ENCODE measurements at regions not wholly inside any gene's neighbourhood (a gene's known extent, or its start where the extent isn't known, plus 50 kb on each side); places are given as distances from the start of the nearest gene placed in this dataset.

DNA sequence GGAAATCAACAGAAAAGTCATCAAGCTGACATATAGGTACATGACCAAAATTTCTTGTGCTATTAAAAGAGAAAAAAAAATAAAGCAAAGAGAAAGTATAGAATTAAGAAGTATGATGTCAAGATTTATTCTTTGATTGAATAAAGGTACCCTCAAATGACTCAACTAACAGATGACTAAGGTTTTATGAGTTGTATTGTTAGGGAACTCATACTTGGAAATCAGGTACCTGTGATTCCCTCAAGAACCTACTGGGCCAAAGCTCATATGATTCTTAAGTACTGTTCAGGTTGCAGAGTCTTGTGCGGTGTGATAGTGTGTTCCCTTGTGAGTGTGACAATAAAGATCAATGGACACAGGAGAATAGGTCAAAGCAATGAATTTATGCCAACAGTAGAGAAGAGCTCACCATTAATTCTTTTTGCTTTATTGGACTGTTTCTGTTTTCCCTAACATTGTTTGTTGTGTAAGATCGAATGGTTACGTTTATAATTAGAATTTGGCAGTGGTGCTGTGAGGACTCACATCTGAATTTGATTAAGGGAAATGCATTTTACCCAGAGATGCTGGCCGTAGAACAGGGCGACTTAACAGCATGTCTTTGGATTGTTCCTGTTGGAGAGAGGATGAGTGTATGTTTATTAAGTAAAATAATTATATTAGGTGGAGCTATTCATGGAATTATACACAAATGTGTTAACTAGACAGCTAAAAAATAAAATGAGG lies 293.2 kb upstream of the SEMA3D start:
- DNase-seq = peak; percentile 82

DNA sequence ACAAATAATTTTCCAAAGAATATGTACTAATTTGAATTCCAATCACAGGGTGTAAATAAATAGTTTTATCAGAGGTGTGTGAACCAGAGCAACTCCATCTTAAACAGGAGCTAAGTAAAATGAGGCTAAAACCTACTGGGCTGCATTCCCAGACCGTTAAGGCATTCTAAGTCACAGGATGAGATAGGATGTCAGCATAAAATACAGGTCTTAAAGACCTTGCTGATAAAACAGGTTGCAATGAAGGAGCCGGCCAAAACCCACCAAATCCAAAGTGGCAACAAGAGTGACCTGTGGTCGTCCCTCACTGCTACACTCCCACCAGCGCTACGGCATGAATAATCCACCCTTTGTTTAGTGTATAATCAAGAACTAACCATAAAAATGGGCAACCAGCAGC lies 291.7 kb upstream of the SEMA3D start:
- DNase-seq = no peak

DNA sequence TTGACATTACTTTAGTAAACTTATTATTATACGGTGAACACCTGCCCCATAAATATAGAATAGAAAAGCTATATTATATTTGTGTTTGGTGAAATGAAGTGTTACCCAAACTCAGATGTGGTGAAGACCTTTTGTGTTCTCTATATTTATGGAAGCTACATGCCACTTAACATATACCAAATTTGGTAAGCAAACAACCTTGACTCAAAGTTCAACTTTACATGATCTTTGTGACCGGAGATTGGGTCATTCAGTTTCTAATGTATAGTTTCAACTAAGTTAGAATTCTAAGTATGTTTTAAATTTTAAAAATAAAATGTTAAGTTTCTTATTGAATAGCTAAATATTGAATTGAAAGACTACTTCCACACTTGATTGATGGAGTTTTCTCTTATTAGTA lies 288.6 kb upstream of the SEMA3D start:
- DNase-seq = no peak

DNA sequence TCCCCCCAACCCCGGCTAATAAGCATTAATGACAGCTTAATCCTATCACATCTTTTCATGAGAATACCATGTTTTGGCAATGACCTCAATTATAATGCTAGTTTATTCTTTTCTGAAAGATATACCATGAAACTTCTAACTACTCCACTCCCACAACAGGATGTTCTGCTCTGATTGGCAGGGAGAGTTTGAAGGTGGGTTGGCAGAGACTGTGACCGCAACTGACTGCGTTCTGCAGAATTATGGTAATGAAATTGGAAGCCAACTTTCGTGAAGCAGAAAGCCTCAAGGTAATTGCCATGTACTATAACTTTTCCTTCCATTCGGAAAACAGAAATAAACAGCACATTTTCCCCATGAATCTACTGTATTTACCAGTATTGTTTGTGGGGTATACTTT lies 288.2 kb upstream of the SEMA3D start:
- no peak for DNase-seq

DNA sequence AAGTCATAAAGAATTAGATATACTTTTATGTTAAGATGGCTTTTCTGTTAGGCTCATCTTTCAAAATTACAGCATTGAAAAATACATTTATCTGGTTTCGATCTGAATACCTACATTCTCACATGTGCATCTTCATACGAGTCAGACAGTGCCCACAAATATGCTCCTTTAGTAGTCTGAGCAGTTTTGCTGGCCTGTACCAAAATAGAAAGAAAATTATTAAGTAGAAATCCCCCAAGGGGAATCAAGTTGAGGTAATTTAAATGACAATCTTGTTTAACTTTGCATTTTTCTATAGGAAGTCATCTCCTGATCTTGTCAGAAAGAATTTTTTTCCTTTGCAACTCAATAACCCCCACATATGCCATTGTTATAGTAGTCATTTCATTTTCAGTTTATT lies 287.4 kb upstream of the SEMA3D start:
- peak; percentile 91 for DNase-seq

DNA sequence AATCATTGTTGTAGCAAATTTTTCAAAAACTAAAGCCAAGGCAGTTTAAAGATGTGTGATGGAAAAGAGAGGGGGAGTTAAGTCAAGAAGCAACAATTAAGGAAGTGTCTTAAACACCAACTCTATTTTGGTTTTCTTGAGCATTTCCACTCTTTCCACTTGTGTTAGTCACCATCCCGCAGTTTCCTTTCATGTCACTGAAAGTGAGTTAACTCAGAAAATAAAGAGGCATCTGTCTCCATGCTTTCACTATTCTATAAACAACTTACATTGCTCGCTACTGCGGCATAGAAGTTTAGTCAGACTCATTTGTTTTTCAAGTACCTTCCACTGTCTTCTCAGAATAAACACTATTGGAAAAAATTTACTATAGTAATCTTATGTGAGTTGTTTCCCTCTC lies 284.9 kb upstream of the SEMA3D start:
- DNase-seq = peak; percentile 60

DNA sequence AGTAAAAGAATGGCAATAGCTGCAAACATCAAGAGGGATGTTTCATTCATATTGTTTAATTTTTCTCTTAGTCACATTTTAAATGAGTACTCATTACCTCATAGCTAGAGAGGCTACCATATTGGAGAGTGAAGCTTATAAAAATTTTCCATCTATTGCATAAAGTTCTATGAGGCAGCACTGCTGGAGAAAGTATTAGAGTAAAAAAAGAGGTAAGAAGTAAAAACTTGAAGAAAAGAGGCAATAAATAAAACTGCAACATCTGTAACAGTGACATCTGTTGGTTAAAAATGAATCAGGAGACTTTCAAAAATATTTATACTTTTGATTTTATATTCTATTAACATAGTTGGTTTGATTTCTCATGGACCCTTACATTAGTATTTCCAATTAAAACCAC lies 284.5 kb upstream of the SEMA3D start:
- no peak for DNase-seq

DNA sequence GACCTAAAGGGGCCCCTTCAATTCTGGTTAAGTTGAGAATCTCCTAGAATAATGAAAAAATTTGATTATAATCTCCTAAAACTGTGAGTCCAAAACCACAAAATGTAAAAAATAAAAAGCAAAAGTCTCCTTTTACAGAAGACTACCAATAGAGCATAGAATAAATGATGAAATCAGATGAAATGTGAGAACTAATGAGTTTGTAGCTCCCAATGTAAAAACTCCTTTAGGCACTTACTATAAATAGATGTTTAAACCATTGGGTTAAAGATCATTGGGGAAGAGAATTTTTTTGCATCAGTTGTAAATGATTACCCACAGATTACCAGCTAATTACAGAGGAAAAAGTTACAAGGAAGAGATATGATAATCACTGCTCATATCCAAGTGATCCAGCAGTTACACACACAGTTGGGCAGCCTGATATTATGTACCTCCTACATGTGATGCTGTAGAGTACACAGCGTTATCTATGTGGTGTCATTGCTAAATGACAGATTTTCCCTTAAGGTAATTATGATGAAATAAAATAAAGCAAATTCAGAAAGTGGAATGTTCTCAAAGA lies 282.7 kb upstream of the SEMA3D start:
- peak; percentile 79 for DNase-seq

DNA sequence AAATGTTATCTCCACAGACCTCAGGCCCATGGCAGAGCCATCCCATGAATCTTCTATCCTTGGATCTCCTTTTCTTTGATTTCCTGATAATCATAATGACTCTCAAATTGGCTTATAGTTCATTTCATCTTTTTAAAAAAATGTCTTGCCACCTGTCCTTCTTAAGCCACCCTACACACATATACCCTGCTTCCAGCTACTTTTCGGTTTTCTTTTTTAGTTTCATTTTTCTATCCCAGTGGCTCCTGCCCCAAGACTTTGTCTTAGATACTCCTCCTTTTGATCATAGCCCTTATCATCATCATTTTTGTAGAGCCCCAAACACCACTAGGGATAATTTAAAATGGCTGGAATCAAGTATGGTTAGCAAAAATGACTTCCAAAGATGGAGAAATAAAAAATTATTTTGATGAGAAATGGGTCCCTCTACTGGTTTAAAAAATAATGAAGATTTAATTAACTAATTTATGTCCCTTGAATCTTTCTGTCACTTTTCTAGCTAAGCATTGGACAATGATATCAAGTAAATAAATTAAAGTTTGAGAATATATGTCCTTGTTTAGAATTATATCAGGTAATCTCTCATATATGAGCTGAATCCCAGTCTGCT lies 277.3 kb upstream of the SEMA3D start:
- DNase-seq = no peak

DNA sequence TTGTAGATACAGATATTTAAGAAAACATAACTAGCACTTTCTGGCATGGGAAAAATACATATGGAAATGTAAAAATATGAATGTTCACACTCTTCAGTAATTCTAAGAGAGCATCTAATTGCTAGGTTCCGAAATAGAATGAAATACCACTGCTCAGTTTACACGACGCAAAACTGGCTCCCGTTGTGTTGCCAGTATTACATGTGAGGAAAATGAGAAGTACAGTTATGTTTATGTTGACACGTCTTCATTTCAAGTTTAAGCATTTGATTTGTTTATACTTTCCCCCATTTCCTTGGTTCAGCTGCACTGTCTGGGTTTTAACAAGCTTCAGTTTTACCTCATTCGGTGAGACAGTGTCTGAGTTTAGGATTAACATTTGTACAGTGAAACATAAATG lies 275.8 kb upstream of the SEMA3D start:
- DNase-seq = no peak

DNA sequence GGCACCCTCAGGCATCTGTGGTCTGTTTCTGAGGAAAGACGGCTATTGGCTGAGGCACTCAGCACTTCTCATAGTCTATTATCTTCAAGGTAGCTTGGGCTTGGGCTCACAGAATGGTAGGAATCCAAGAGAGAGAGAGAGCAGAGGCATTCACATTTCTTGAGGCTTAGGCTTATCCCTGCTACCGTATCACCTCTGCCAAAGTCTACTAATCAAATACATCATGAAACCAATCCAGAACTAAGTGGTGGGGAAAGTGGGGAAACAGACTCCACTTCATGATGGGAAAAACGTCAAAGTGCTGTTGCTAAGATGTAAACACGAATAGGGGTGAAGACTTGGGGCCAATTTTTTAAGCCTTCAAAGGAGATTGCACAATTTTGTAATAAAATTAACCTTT lies 271.1 kb upstream of the SEMA3D start:
- no peak for DNase-seq

DNA sequence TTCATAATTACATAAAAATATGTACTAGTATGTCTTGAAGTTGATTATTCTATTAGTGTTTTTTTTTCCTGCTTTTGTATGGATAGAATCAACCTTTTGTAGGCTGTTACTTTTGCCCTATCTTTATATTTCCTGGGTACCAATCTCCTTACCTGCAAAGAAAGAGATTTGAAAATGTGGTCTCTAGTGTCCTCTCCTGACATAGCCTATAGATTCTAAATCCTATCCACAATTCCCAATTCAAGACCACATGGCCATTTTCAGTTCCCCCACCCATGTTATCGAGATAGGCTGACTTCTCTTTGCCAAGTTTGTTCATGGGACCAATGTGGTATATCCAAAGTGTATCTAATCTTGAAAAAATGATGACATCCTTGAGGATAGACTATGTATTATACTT lies 269.4 kb upstream of the SEMA3D start:
- no peak for DNase-seq

DNA sequence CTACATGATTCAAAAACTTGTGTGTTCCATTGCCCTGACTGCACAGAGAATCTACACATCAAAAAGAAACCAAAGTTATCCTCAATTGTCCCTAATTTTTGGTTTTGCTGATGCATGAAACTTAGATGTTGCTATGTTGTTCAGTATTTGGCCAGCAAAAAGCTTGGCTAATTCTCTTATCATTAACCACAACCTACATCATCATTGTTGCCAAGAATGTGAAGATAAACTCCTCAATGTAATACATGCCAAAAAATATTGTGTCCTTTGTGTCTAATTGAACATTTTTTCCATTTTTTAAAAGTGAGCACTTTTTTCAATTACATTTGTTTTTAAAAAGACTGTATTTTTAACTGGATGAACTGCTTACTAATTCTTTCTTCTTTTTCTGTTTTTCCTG lies 268.0 kb upstream of the SEMA3D start:
- DNase-seq = peak; percentile 39

DNA sequence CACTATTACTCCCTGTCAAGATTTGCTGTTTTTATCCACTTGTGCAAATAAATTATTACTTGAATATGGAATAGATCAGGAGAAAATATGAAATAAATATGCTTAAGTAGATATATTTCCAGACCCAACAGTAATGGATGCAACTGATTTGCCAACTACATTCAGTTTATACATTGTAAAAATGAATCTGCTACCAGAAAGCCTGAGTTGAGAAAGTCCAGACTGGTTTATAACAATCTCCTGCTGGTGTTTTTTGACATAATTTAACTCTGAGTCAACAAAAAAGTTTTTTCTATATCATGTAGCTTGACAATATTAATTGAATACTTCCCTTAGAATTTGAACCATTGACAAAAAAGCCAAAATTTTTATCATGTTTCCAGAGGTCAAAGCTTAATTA lies 265.8 kb upstream of the SEMA3D start:
- DNase-seq = no peak

DNA sequence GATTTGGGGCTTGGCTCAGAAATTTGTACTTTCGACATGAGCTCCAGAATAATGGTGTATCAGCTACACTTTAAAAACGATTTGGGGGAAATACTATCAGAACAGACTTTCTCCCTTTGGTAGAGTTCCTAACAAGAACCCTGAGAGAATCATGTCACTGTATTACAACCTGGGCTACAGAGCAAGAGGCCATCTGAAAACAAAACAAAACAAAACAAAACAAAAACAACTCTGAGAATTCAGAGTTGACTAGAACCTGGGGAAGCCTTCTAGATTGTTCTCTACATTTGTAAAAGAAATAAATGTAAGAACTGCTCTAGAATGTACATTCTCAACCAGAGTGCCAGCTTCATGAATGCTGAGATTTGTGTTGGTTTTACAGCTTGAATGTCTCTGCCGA lies 262.6 kb upstream of the SEMA3D start:
- DNase-seq = no peak

DNA sequence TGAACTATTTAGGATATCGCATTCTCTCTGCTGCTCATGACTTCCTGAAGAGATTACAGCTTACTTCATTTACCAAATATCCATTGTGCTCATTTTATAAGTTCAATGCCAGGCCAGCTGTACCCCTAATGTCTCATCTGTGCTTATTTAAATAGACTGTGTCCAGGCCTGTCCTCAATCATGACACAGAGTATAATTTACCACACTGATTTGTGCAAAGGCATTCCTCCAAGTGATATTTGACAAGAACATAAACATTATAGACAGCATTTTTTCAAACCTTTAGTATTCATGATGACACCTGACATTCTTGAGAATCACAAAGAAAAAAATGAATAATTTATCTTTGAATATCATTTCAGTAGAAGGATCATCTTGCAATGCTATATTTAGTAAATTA lies 260.1 kb upstream of the SEMA3D start:
- DNase-seq = no peak

DNA sequence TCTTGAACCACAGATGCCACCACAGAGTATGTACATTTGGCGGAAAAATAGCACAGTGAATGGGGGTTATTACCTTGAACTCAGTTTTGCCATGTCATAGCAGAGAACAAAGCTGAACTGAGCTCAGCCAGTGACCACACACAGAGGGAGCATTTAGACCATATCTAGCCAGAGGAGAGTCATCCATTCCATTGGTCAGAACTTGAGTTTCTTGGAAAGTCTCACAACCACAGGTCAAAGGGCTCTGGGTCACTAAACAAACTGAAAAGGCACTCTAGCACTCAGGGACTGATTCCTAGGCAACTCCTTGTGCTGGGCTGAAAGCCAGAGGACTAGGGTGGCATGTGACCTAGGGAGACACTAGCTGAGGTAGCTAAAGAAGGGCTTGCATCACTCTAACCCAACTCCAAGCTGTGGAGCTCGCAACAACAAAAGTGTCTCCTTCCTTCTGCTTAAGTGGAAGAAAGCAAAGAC lies 239.7 kb upstream of the SEMA3D start:
- DNase-seq = no peak

DNA sequence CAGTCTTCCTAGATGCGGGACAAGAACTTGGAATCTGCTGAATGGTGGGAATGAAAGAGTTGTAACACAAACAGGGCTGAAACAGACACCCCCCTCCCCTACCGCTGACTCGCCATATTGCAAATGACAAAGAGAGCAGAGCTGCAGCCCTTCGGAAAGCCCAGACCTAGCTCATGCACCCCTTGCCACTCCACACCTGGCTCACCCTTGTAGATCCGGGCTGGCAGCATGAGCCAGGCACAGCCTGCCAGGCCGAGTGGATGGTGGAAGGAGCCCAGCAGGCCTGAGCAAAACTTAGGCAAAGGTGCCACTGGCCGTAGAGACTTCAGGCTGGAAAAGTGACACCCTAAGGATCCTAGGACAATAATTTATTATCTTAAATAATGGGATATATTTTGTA lies 237.4 kb upstream of the SEMA3D start:
- no peak for DNase-seq

DNA sequence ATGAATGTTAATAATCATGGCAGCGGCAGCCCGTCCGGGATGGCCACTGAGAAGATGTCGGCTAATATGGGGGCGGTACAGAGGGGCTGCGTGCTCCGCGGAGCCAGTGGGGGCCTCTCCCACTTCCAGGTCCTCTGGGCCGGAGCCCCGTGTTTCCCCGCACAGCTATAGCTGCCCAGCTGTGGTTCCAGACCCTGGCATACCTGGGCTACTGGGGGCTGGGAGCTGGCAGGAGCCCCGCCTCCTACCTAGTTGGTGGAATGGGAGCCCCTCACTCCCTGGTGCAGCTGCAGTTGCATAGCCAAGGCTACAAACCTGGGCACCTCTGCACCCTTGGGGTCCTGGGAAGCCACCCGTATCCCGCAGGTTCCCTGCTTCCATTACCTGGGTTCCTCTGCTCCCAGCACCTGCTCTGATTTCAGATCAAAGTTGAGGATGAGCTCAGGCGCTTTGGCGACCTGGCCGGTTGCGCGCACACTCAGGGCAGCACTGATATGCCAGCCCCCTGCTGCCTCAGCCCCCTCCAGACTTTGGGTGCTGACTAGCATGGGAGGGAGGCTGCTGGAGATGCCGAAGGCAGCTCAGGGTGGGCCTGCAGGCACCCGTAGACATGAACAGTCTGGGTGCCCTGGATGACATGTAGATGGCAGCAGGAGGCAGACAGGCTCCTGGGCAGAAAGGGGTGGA lies 236.5 kb upstream of the SEMA3D start:
- DNase-seq = no peak

DNA sequence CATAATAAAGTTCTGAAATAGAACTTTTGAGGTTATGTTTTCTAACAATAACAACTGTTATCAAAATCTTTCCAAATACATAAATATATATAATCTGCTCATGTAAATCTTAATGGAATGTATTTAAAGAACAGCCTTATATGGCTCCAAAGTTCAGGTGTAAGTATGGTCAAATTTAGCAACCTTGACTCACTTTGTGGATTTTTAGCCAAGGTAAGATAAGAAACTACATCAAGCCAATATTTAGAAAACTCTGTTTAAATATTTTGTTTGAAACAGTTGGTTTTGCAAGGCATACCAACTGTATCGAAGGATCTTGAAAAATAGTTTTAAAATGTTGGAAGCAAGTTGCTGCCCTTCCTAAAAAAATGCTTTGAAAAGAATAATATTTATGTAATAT lies 228.9 kb upstream of the SEMA3D start:
- DNase-seq = no peak

DNA sequence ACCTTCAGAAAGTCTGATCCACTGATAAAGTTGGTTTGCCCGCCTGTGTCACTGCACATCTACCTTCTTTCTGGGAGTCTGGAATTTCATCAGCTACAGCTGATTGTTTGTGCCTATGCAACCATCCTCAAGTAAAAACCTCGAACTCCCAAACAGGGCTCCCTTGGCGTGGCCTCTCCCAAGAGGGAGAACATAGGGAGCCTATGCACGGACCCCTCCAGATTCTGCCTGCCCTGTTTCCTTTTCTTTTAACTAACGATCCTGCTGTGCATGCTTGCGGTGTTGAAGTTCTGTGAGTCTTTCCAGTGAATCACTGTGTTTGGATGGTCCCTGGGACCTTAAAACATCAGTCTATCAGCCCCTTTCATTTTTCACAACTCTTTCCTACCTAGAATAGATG lies 226.9 kb upstream of the SEMA3D start:
- peak; percentile 23 for DNase-seq

DNA sequence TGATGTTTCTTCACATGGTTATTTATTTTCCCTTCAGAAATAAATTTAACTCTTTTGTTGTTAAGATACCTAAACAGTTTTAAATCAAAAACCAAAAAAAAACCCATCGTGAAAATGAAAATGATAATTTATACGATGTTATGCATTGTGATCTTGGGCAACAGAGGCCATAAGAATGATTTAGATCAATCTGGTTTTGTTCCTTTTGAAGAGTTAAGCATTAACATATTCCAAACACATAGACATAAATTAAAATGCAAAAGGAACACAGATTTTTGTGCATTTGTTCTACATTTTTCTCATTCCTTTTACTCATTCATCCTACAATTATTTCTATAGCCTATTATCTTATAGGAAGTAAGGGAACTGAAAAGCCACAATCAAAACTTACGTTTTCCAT lies 226.1 kb upstream of the SEMA3D start:
- DNase-seq = peak; percentile 37

DNA sequence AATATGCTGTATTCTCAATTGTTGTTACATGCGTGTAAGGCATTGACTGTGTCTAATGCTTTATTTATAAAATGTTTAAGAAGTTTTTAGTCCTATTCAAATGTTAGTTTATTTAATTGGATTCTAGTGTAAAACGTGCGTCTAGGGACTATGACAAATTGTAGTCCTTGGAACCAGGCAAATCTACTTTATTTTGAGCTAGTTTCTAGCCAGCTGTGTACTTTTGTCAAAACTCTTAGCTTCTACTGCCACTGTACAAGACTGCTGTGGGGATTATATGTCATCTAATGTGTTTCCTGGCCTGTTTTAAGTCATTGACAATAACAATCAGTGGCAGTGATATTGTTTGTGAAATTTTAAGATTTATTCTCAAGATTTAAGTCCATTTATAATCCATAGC lies 220.5 kb upstream of the SEMA3D start:
- no peak for DNase-seq
